ENCODE measurements at regions not wholly inside any gene's neighbourhood (a gene's known extent, or its start where the extent isn't known, plus 50 kb on each side); places are given as distances from the start of the nearest gene placed in this dataset.

- Histone ChIP-seq H3K27me3 (no peaks in the 10 kb centered on the region), H3K9me3 (no peaks in the 10 kb centered on the region), H3K27ac (no peak overlapping the region), H3K4me1 (no peaks in the 10 kb centered on the region), H3K36me3 (no peaks in the 10 kb centered on the region), H3K4me3 (no peak overlapping the region)
- TF ChIP-seq POLR2A (IDR thresholded peaks at IDR 0.05) (no peak), CTCF (IDR thresholded peaks at IDR 0.05) (no peak)
- no peak for DNase-seq
Observed at GRCh38 chr6:97915537-97915936, 632.5 kb upstream of the MMS22L start.

GRCh38 chr6:97917369-97917768, 634.4 kb upstream of the MMS22L start:
- no peak for DNase-seq
- TF ChIP-seq CTCF (IDR thresholded peaks at IDR 0.05) (no peak), POLR2A (IDR thresholded peaks at IDR 0.05) (no peak)
- no peaks in the 10 kb centered on the region for H3K27me3 ChIP-seq
- no peak overlapping the region for H3K27ac ChIP-seq
- H3K4me3 ChIP-seq = no peak overlapping the region
- H3K36me3 ChIP-seq = no peaks in the 10 kb centered on the region
- H3K4me1 ChIP-seq = no peaks in the 10 kb centered on the region
- no peaks in the 10 kb centered on the region for H3K9me3 ChIP-seq

- H3K27me3 ChIP-seq = no peaks in the 10 kb centered on the region
- TF ChIP-seq CTCF (IDR thresholded peaks at IDR 0.05) (no peak), POLR2A (IDR thresholded peaks at IDR 0.05) (no peak)
- H3K9me3 ChIP-seq = no peaks in the 10 kb centered on the region
- no peaks in the 10 kb centered on the region for H3K4me1 ChIP-seq
- H3K36me3 ChIP-seq = no peaks in the 10 kb centered on the region
- no peak overlapping the region for H3K4me3 ChIP-seq
- no peak for DNase-seq
- no peak overlapping the region for H3K27ac ChIP-seq
Observed at GRCh38 chr6:97919046-97919445, 636.0 kb upstream of the MMS22L start.

- TF ChIP-seq POLR2A (IDR thresholded peaks at IDR 0.05) = no peak
- no peak for TF ChIP-seq CTCF (IDR thresholded peaks at IDR 0.05)
- Histone ChIP-seq H3K27ac (no peak overlapping the region), H3K9me3 (no peaks in the 10 kb centered on the region), H3K27me3 (no peaks in the 10 kb centered on the region), H3K4me1 (no peaks in the 10 kb centered on the region), H3K4me3 (no peak overlapping the region), H3K36me3 (no peaks in the 10 kb centered on the region)
- no peak for DNase-seq
Observed at GRCh38 chr6:97919631-97920030, 636.6 kb upstream of the MMS22L start.

- no peaks in the 10 kb centered on the region for H3K36me3 ChIP-seq
- DNase-seq = no peak
- no peaks in the 10 kb centered on the region for H3K9me3 ChIP-seq
- H3K27me3 ChIP-seq = no peaks in the 10 kb centered on the region
- H3K27ac ChIP-seq = no peak overlapping the region
- TF ChIP-seq CTCF (IDR thresholded peaks at IDR 0.05) (no peak), POLR2A (IDR thresholded peaks at IDR 0.05) (no peak)
- no peaks in the 10 kb centered on the region for H3K4me1 ChIP-seq
- H3K4me3 ChIP-seq = no peak overlapping the region
Observed at GRCh38 chr6:97923249-97923648, 640.2 kb upstream of the MMS22L start.

GRCh38 chr6:97925504-97925903, 642.5 kb upstream of the MMS22L start:
- Histone ChIP-seq H3K27ac (no peak overlapping the region), H3K4me3 (no peak overlapping the region), H3K27me3 (no peaks in the 10 kb centered on the region), H3K4me1 (no peaks in the 10 kb centered on the region), H3K9me3 (no peaks in the 10 kb centered on the region), H3K36me3 (no peaks in the 10 kb centered on the region)
- TF ChIP-seq CTCF (IDR thresholded peaks at IDR 0.05) (no peak), POLR2A (IDR thresholded peaks at IDR 0.05) (no peak)
- DNase-seq = no peak
